Left ventricle myocardium inferior (tissue), 1 donor: ENCODE measurements at regions not wholly inside any gene's neighbourhood (a gene's known extent, or its start where the extent isn't known, plus 50 kb on each side); places are given as distances from the start of the nearest gene placed in this dataset.

Source experiments
- DNase-seq: peaks from one replicate; pipeline ENCODE4 v3.0.0-alpha.2; 2020
- H3K27ac ChIP-seq: fragments of 200-600 bp; replicated peaks from 2 replicates; pipeline ENCODE4 v1.8.0; 2021
- H3K27me3 ChIP-seq: fragments of 200-600 bp; 2 replicates; pipeline ENCODE4 v1.8.0; 2021; ENCODE audit warnings: low read depth
- H3K36me3 ChIP-seq: fragments of 200-600 bp; 2 replicates; pipeline ENCODE4 v1.8.0; 2021
- H3K4me1 ChIP-seq: fragments of 200-600 bp; 2 replicates; pipeline ENCODE4 v1.8.0; 2021
- H3K4me3 ChIP-seq: fragments of 200-600 bp; 2 replicates; pipeline ENCODE4 v1.8.0; 2021; ENCODE audit warnings: mild to moderate bottlenecking, moderate library complexity
- H3K9me3 ChIP-seq: fragments of 200-600 bp; replicated peaks from 2 replicates; pipeline ENCODE4 v1.8.0; 2021
- intact Hi-C: fragments of 100-400 bp; cut with micrococcal nuclease; formaldehyde crosslinking; loops from one replicate; pipeline ENCODE4 v1.11.0; 2022
- TF ChIP-seq, protein P1 (sequence below): fragments of 200-600 bp; IDR thresholded peaks from 2 replicates; pipeline ENCODE4 v1.8.0; 2021; ENCODE audit warnings: antibody characterized with exemption, mild to moderate bottlenecking, borderline replicate concordance
- donor health status: DM: no; HTN: yes; CAD: no; lungs with severe emphysema.

DNA sequence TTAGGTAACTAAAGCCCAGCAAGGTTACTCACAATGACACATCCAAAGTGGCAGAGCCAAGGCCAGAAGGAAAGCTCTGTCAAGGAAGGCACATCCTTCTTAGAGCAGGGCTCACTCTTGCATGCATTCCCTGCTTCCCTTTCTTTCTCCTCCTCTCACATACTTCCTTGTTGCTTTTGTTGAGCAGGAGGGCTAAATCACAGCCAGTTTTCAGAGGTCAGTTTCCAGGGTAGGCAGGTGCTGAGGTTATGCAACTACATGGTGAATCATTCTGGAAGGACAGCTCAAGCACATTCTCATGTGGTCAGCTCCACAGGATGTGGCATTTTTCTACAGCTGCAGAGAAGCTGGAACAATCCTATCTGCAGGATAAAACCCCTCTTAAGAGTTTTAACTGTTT is 275.6 kb downstream of the ZNF621 start:
- peaks cover 6% of the 10 kb centered on the region for H3K9me3 ChIP-seq
- no peaks in the 10 kb centered on the region for H3K27me3 ChIP-seq
- intact Hi-C loops: no loop called here
- TF ChIP-seq, protein P1, sequence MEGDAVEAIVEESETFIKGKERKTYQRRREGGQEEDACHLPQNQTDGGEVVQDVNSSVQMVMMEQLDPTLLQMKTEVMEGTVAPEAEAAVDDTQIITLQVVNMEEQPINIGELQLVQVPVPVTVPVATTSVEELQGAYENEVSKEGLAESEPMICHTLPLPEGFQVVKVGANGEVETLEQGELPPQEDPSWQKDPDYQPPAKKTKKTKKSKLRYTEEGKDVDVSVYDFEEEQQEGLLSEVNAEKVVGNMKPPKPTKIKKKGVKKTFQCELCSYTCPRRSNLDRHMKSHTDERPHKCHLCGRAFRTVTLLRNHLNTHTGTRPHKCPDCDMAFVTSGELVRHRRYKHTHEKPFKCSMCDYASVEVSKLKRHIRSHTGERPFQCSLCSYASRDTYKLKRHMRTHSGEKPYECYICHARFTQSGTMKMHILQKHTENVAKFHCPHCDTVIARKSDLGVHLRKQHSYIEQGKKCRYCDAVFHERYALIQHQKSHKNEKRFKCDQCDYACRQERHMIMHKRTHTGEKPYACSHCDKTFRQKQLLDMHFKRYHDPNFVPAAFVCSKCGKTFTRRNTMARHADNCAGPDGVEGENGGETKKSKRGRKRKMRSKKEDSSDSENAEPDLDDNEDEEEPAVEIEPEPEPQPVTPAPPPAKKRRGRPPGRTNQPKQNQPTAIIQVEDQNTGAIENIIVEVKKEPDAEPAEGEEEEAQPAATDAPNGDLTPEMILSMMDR: no peak
- DNase-seq: no peak
- H3K27ac ChIP-seq: no peak overlapping the region
- no peaks in the 10 kb centered on the region for H3K36me3 ChIP-seq
- H3K4me1 ChIP-seq: peaks cover 5% of the 10 kb centered on the region
- no peak overlapping the region for H3K4me3 ChIP-seq

- Histone ChIP-seq H3K4me3 (no peak overlapping the region), H3K9me3 (peaks cover 6% of the 10 kb centered on the region), H3K27me3 (no peaks in the 10 kb centered on the region), H3K36me3 (no peaks in the 10 kb centered on the region), H3K27ac (no peak overlapping the region), H3K4me1 (peaks cover 5% of the 10 kb centered on the region)
- intact Hi-C loops: no loop called here
- DNase-seq: no peak
- TF ChIP-seq, protein P1: no peak
Observed at GRCh38 chr3:40801284-40801741, 276.6 kb downstream of the ZNF621 start.

GRCh38 chr3:40803311-40803710 is 278.6 kb downstream of the ZNF621 start:
- Histone ChIP-seq H3K9me3 (peaks cover 6% of the 10 kb centered on the region), H3K36me3 (no peaks in the 10 kb centered on the region), H3K4me3 (no peak overlapping the region), H3K27me3 (no peaks in the 10 kb centered on the region), H3K27ac (no peak overlapping the region), H3K4me1 (peaks cover 5% of the 10 kb centered on the region)
- no peak for DNase-seq
- intact Hi-C loops: no loop called here
- TF ChIP-seq, protein P1: no peak

DNA sequence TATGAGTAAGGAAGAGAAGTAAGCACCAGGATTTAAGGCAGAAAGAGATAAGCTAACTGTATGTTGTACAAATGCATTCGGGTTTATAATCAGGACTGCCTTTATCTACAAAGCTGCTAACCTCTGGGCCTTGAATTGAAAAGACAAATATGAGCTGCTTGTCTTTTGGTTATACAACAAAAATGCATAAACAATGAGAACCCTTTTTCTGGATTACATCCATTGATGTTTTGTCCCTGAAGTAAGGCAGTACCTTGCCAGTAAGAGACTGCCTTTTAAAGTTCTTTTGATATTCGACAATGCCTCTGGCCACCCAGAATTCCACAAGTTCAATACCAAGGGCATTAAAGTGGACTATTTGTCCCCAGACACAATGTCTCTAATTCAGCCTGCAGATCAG is 280.7 kb downstream of the ZNF621 start:
- Histone ChIP-seq H3K4me3 (no peak overlapping the region), H3K9me3 (peaks cover 20% of the 10 kb centered on the region), H3K4me1 (peaks cover 5% of the 10 kb centered on the region), H3K27me3 (no peaks in the 10 kb centered on the region), H3K36me3 (no peaks in the 10 kb centered on the region), H3K27ac (no peak overlapping the region)
- intact Hi-C loops: no loop called here
- TF ChIP-seq, protein P1: no peak
- no peak for DNase-seq

GRCh38 chr3:40810813-40811212 is 286.1 kb downstream of the ZNF621 start:
- H3K36me3 ChIP-seq: no peaks in the 10 kb centered on the region
- TF ChIP-seq, protein P1: no peak
- intact Hi-C loops: no loop called here

DNA sequence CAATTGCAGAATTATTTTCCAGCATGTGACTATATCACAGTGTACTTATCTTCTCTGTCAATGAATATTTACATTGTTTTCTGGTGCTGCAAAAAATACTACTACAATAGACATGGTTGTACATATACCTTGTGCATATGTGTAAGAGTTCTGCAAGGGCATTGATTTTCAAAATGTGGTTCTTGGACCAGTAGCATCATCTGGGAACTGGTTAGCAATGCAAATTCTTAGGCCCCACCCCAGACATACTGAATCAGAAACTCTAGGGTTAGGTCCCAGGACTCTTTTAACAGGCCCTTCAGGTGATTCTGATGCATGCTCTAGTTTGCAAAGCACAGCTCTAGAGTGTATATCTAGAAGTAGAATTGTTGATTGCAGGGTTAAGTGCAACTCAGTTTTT is 292.3 kb downstream of the ZNF621 start:
- Histone ChIP-seq H3K4me1 (no peaks in the 10 kb centered on the region), H3K27me3 (no peaks in the 10 kb centered on the region), H3K9me3 (peaks cover 10% of the 10 kb centered on the region), H3K4me3 (no peak overlapping the region), H3K36me3 (no peaks in the 10 kb centered on the region), H3K27ac (no peak overlapping the region)
- DNase-seq: no peak
- intact Hi-C loops: no loop called here
- TF ChIP-seq, protein P1: no peak

More at GRCh38 chr3:40810813-40811212, 286.1 kb downstream of the ZNF621 start:
- Histone ChIP-seq H3K9me3 (peaks cover 45% of the 10 kb centered on the region), H3K27ac (no peak overlapping the region), H3K4me3 (no peak overlapping the region), H3K4me1 (no peaks in the 10 kb centered on the region), H3K27me3 (no peaks in the 10 kb centered on the region)
- DNase-seq: no peak
